ENCODE measurements at regions not wholly inside any gene's neighbourhood (a gene's known extent, or its start where the extent isn't known, plus 50 kb on each side); places are given as distances from the start of the nearest gene placed in this dataset.
"Not testable (repeated sequence)": the region's sequence is repeated elsewhere in the genome, so short reads cannot be mapped to it uniquely, and the experiment has no call there.

GRCh38 chr5:153237671-153238332, 252.7 kb upstream of the GRIA1 start:
- no peak for DNase-seq
- Histone ChIP-seq H3K27ac (ENCODE audit: low read depth, low read length) (no peak overlapping the region), H3K36me3 (ENCODE audit: insufficient read depth, low read length) (no peaks in the 10 kb centered on the region), H3K9me3 (ENCODE audit: control insufficient read depth in 1 of 2, low read length in 2 of 2) (no peaks in the 10 kb centered on the region), H3K4me1 (ENCODE audit: insufficient read depth, low read length) (no peaks in the 10 kb centered on the region), H3K27me3 (ENCODE audit: insufficient read depth, low read length) (no peaks in the 10 kb centered on the region), H3K4me3 (ENCODE audit: low read length in 2 of 2) (no peak overlapping the region)
- H3K36me3 Mint-ChIP-seq, result no peaks in the 10 kb centered on the region
- no peak overlapping the region for H3K27ac Mint-ChIP-seq
- ChIA-PET CTCF (ENCODE audit: partially characterized antibody) (no interaction called here), POLR2A (ENCODE audit: partially characterized antibody) (no interaction called here)
- no peaks in the 10 kb centered on the region for H3K4me1 Mint-ChIP-seq
- H3K27me3 Mint-ChIP-seq, result no peaks in the 10 kb centered on the region
- no peak overlapping the region for H3K4me3 Mint-ChIP-seq
- intact Hi-C loops (cut with micrococcal nuclease), result no loop called here
- H3K9me3 Mint-ChIP-seq, result peaks cover 0 to 14% (median 11%) of the 10 kb centered on the region in 8 donors

GRCh38 chr5:153257381-153257780, 233.1 kb upstream of the GRIA1 start:
- H3K9me3 Mint-ChIP-seq, result peaks cover 0 to 15% (median 5%) of the 10 kb centered on the region in 8 donors
- DNase-seq, result no peak
- no peaks in the 10 kb centered on the region for H3K4me1 Mint-ChIP-seq
- intact Hi-C loops (cut with micrococcal nuclease), result no loop called here
- Histone ChIP-seq H3K4me1 (ENCODE audit: insufficient read depth, low read length) (no peaks in the 10 kb centered on the region), H3K4me3 (ENCODE audit: low read length in 2 of 2) (no peak overlapping the region), H3K9me3 (ENCODE audit: control insufficient read depth in 1 of 2, low read length in 2 of 2) (no peaks in the 10 kb centered on the region), H3K36me3 (ENCODE audit: insufficient read depth, low read length) (no peaks in the 10 kb centered on the region), H3K27me3 (ENCODE audit: insufficient read depth, low read length) (no peaks in the 10 kb centered on the region), H3K27ac (ENCODE audit: low read depth, low read length) (no peak overlapping the region)
- H3K4me3 Mint-ChIP-seq, result no peak overlapping the region
- no peak overlapping the region for H3K27ac Mint-ChIP-seq
- no peaks in the 10 kb centered on the region for H3K36me3 Mint-ChIP-seq
- ChIA-PET CTCF (ENCODE audit: partially characterized antibody) (no interaction called here), POLR2A (ENCODE audit: partially characterized antibody) (no interaction called here)
- no peaks in the 10 kb centered on the region for H3K27me3 Mint-ChIP-seq

- Histone ChIP-seq H3K27ac (ENCODE audit: low read depth, low read length) (no peak overlapping the region), H3K9me3 (ENCODE audit: control insufficient read depth in 1 of 2, low read length in 2 of 2) (no peaks in the 10 kb centered on the region), H3K36me3 (ENCODE audit: insufficient read depth, low read length) (no peaks in the 10 kb centered on the region), H3K4me3 (ENCODE audit: low read length in 2 of 2) (no peak overlapping the region), H3K27me3 (ENCODE audit: insufficient read depth, low read length) (no peaks in the 10 kb centered on the region), H3K4me1 (ENCODE audit: insufficient read depth, low read length) (no peaks in the 10 kb centered on the region)
- H3K9me3 Mint-ChIP-seq, result peaks cover 0 to 10% (median 3%) of the 10 kb centered on the region in 8 donors
- H3K27me3 Mint-ChIP-seq, result no peaks in the 10 kb centered on the region
- H3K27ac Mint-ChIP-seq, result no peak overlapping the region
- ChIA-PET CTCF (ENCODE audit: partially characterized antibody) (no interaction called here), POLR2A (ENCODE audit: partially characterized antibody) (no interaction called here)
- DNase-seq, result no peak
- intact Hi-C loops (cut with micrococcal nuclease), result no loop called here
- no peak overlapping the region for H3K4me3 Mint-ChIP-seq
- H3K36me3 Mint-ChIP-seq, result no peaks in the 10 kb centered on the region
- no peaks in the 10 kb centered on the region for H3K4me1 Mint-ChIP-seq
Observed at GRCh38 chr5:153258469-153258868, 232.0 kb upstream of the GRIA1 start.

- Mint-ChIP-seq H3K9me3 (peaks cover 0 to 9% (median 2%) of the 10 kb centered on the region in 8 donors), H3K27ac (no peak overlapping the region)
Observed at GRCh38 chr5:153267506-153267905, 223.0 kb upstream of the GRIA1 start.

GRCh38 chr5:153275695-153276094, 214.8 kb upstream of the GRIA1 start:
- Mint-ChIP-seq H3K4me3 (no peak overlapping the region), H3K27me3 (no peaks in the 10 kb centered on the region), H3K9me3 (peaks cover 0 to 13% (median 7%) of the 10 kb centered on the region in 8 donors), H3K4me1 (no peaks in the 10 kb centered on the region), H3K36me3 (no peaks in the 10 kb centered on the region), H3K27ac (no peak overlapping the region)
- intact Hi-C loops (cut with micrococcal nuclease), result no loop called here
- Histone ChIP-seq H3K27me3 (ENCODE audit: insufficient read depth, low read length) (no peaks in the 10 kb centered on the region), H3K27ac (ENCODE audit: low read depth, low read length) (no peak overlapping the region), H3K4me3 (ENCODE audit: low read length in 2 of 2) (no peak overlapping the region), H3K36me3 (ENCODE audit: insufficient read depth, low read length) (no peaks in the 10 kb centered on the region), H3K9me3 (ENCODE audit: control insufficient read depth in 1 of 2, low read length in 2 of 2) (no peaks in the 10 kb centered on the region), H3K4me1 (ENCODE audit: insufficient read depth, low read length) (no peaks in the 10 kb centered on the region)
- no peak for DNase-seq
- CTCF ChIA-PET (ENCODE audit: partially characterized antibody), result no interaction called here
- POLR2A ChIA-PET (ENCODE audit: partially characterized antibody), result no interaction called here

More at GRCh38 chr5:153267506-153267905, 223.0 kb upstream of the GRIA1 start:
- Mint-ChIP-seq H3K4me1 (no peaks in the 10 kb centered on the region), H3K36me3 (no peaks in the 10 kb centered on the region), H3K27me3 (no peaks in the 10 kb centered on the region), H3K4me3 (no peak overlapping the region)
- CTCF ChIA-PET (ENCODE audit: partially characterized antibody), result no interaction called here
- no peaks in the 10 kb centered on the region for H3K4me1 ChIP-seq (ENCODE audit: insufficient read depth, low read length)
- H3K4me3 ChIP-seq (ENCODE audit: low read length in 2 of 2), result no peak overlapping the region
- H3K9me3 ChIP-seq (ENCODE audit: control insufficient read depth in 1 of 2, low read length in 2 of 2), result no peaks in the 10 kb centered on the region
- no peaks in the 10 kb centered on the region for H3K27me3 ChIP-seq (ENCODE audit: insufficient read depth, low read length)
- H3K36me3 ChIP-seq (ENCODE audit: insufficient read depth, low read length), result no peaks in the 10 kb centered on the region
- intact Hi-C loops (cut with micrococcal nuclease), result no loop called here
- POLR2A ChIA-PET (ENCODE audit: partially characterized antibody), result no interaction called here
- DNase-seq, result no peak
- no peak overlapping the region for H3K27ac ChIP-seq (ENCODE audit: low read depth, low read length)

- intact Hi-C loops (cut with micrococcal nuclease), result no loop called here
- H3K4me1 ChIP-seq (ENCODE audit: insufficient read depth, low read length), result no peaks in the 10 kb centered on the region
- Mint-ChIP-seq H3K4me1 (no peaks in the 10 kb centered on the region), H3K9me3 (peaks cover 0 to 15% (median 5%) of the 10 kb centered on the region in 8 donors), H3K36me3 (no peaks in the 10 kb centered on the region), H3K27me3 (no peaks in the 10 kb centered on the region), H3K4me3 (no peak overlapping the region), H3K27ac (no peak overlapping the region)
- no peaks in the 10 kb centered on the region for H3K36me3 ChIP-seq (ENCODE audit: insufficient read depth, low read length)
- no peaks in the 10 kb centered on the region for H3K27me3 ChIP-seq (ENCODE audit: insufficient read depth, low read length)
- H3K4me3 ChIP-seq (ENCODE audit: low read length in 2 of 2), result no peak overlapping the region
- H3K9me3 ChIP-seq (ENCODE audit: control insufficient read depth in 1 of 2, low read length in 2 of 2), result no peaks in the 10 kb centered on the region
- ChIA-PET CTCF (ENCODE audit: partially characterized antibody) (no interaction called here), POLR2A (ENCODE audit: partially characterized antibody) (no interaction called here)
- no peak for DNase-seq
- no peak overlapping the region for H3K27ac ChIP-seq (ENCODE audit: low read depth, low read length)
Observed at GRCh38 chr5:153276151-153276550, 214.3 kb upstream of the GRIA1 start.

GRCh38 chr5:153296251-153296844, 194.1 kb upstream of the GRIA1 start:
- H3K4me3 ChIP-seq (ENCODE audit: low read length in 2 of 2); H3K4me1 ChIP-seq (ENCODE audit: insufficient read depth, low read length); H3K27ac Mint-ChIP-seq; DNase-seq; intact Hi-C loops (cut with micrococcal nuclease); H3K27ac ChIP-seq (ENCODE audit: low read depth, low read length); H3K36me3 ChIP-seq (ENCODE audit: insufficient read depth, low read length); H3K4me3 Mint-ChIP-seq; H3K36me3 Mint-ChIP-seq; POLR2A ChIA-PET (ENCODE audit: partially characterized antibody); H3K27me3 ChIP-seq (ENCODE audit: insufficient read depth, low read length); H3K4me1 Mint-ChIP-seq; H3K9me3 ChIP-seq (ENCODE audit: control insufficient read depth in 1 of 2, low read length in 2 of 2); H3K27me3 Mint-ChIP-seq; CTCF ChIA-PET (ENCODE audit: partially characterized antibody): not testable (repeated sequence)
- peaks cover 0 to 17% (median 8%) of the 10 kb centered on the region in 8 donors for H3K9me3 Mint-ChIP-seq
